C4-2B (cell line): ENCODE measurements at regions not wholly inside any gene's neighbourhood (a gene's known extent, or its start where the extent isn't known, plus 50 kb on each side); places are given as distances from the start of the nearest gene placed in this dataset.

Experiments
- CTCF ChIP-seq: fragments of 450-650 bp; conservative IDR thresholded peaks from 2 replicates; pipeline ENCODE4 v1.5.1; 2017; ENCODE audit warnings: mild to moderate bottlenecking
- ZFX ChIP-seq: fragments of 450-650 bp; IDR thresholded peaks from 2 replicates; pipeline ENCODE4 v1.6.1; 2017

- TF ChIP-seq CTCF (no peak), ZFX (no peak)
Observed at GRCh38 chr1:100615686-100616085, 77.7 kb downstream of the GPR88 start.
